ENCODE measurements at regions not wholly inside any gene's neighbourhood (a gene's known extent, or its start where the extent isn't known, plus 50 kb on each side); places are given as distances from the start of the nearest gene placed in this dataset.

GRCh38 chr7:41297166-41297565, 405.7 kb downstream of the INHBA start:
- Histone ChIP-seq H3K4me3 (no peak overlapping the region), H3K27ac (no peak overlapping the region), H3K36me3 (no peaks in the 10 kb centered on the region), H3K4me1 (no peaks in the 10 kb centered on the region), H3K9me3 (no peaks in the 10 kb centered on the region), H3K27me3 (no peaks in the 10 kb centered on the region)
- TF ChIP-seq CTCF (IDR thresholded peaks at IDR 0.05), result no peak
- DNase-seq (ENCODE audit: low spot score), result no peak

GRCh38 chr7:41295455-41295815, 407.5 kb downstream of the INHBA start:
- no peak overlapping the region for H3K4me3 ChIP-seq
- H3K4me1 ChIP-seq, result no peaks in the 10 kb centered on the region
- H3K27me3 ChIP-seq, result no peaks in the 10 kb centered on the region

GRCh38 chr7:41294556-41295454, 408.1 kb downstream of the INHBA start:
- DNase-seq (ENCODE audit: low spot score), result no peak
- Histone ChIP-seq H3K4me3 (no peak overlapping the region), H3K27me3 (no peaks in the 10 kb centered on the region), H3K4me1 (no peaks in the 10 kb centered on the region), H3K36me3 (no peaks in the 10 kb centered on the region), H3K27ac (no peak overlapping the region), H3K9me3 (no peaks in the 10 kb centered on the region)
- TF ChIP-seq CTCF (IDR thresholded peaks at IDR 0.05), result no peak

More at GRCh38 chr7:41295455-41295815, 407.5 kb downstream of the INHBA start:
- H3K27ac ChIP-seq, result no peak overlapping the region
- no peaks in the 10 kb centered on the region for H3K36me3 ChIP-seq
- TF ChIP-seq CTCF (IDR thresholded peaks at IDR 0.05), result no peak
- no peaks in the 10 kb centered on the region for H3K9me3 ChIP-seq
- no peak for DNase-seq (ENCODE audit: low spot score)

GRCh38 chr7:41292487-41292886, 410.4 kb downstream of the INHBA start:
- no peak for DNase-seq (ENCODE audit: low spot score)
- TF ChIP-seq CTCF (IDR thresholded peaks at IDR 0.05), result no peak
- no peaks in the 10 kb centered on the region for H3K9me3 ChIP-seq
- H3K27ac ChIP-seq, result no peak overlapping the region
- H3K27me3 ChIP-seq, result no peaks in the 10 kb centered on the region
- H3K4me3 ChIP-seq, result no peak overlapping the region
- no peaks in the 10 kb centered on the region for H3K36me3 ChIP-seq
- H3K4me1 ChIP-seq, result no peaks in the 10 kb centered on the region

GRCh38 chr7:41287559-41288335, 415.1 kb downstream of the INHBA start:
- Histone ChIP-seq H3K4me3 (no peak overlapping the region), H3K27me3 (no peaks in the 10 kb centered on the region), H3K27ac (no peak overlapping the region), H3K9me3 (no peaks in the 10 kb centered on the region), H3K36me3 (no peaks in the 10 kb centered on the region), H3K4me1 (no peaks in the 10 kb centered on the region)
- no peak for TF ChIP-seq CTCF (IDR thresholded peaks at IDR 0.05)
- no peak for DNase-seq (ENCODE audit: low spot score)
